Neural cell (in vitro differentiated cells): ENCODE measurements at regions not wholly inside any gene's neighbourhood (a gene's known extent, or its start where the extent isn't known, plus 50 kb on each side); places are given as distances from the start of the nearest gene placed in this dataset.

Experiments used
- TAF1 ChIP-seq: IDR thresholded peaks from 2 replicates; pipeline ENCODE4 v1.6.1; 2012; ENCODE audit warnings: low read depth
- TF ChIP-seq, protein P1 (sequence below): fragments of 450-650 bp; IDR thresholded peaks from 2 replicates; pipeline ENCODE4 v1.5.1; 2014; ENCODE audit warnings: antibody characterized with exemption, mild to moderate bottlenecking, moderate library complexity; ENCODE audit not compliant: poor library complexity, severe bottlenecking

DNA sequence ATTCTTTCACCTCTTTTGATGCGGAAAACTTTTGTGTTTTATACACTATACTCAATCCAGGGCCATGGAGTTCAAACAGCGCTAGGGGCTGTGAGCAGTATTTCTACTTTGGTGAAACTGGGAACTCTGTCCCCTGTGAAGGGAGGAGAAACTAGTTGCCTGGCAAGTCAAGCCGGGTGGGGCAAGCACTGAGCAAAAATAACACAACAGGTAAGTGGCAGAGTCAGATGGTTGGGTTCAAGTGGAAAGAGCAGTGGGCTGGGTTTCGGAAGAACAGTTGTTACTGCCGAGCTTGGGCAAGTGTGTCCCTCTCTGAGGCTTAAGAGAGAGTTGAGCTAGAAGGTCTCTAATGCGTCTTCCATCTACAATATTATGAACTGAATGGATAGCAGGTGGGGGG is 59.7 kb upstream of the ROPN1 start:
- TF ChIP-seq, protein P1, sequence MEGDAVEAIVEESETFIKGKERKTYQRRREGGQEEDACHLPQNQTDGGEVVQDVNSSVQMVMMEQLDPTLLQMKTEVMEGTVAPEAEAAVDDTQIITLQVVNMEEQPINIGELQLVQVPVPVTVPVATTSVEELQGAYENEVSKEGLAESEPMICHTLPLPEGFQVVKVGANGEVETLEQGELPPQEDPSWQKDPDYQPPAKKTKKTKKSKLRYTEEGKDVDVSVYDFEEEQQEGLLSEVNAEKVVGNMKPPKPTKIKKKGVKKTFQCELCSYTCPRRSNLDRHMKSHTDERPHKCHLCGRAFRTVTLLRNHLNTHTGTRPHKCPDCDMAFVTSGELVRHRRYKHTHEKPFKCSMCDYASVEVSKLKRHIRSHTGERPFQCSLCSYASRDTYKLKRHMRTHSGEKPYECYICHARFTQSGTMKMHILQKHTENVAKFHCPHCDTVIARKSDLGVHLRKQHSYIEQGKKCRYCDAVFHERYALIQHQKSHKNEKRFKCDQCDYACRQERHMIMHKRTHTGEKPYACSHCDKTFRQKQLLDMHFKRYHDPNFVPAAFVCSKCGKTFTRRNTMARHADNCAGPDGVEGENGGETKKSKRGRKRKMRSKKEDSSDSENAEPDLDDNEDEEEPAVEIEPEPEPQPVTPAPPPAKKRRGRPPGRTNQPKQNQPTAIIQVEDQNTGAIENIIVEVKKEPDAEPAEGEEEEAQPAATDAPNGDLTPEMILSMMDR: no peak
- TF ChIP-seq TAF1: no peak
